ENCODE measurements at regions not wholly inside any gene's neighbourhood (a gene's known extent, or its start where the extent isn't known, plus 50 kb on each side); places are given as distances from the start of the nearest gene placed in this dataset.

GRCh38 chr15:61396235-61396919 lies 167.3 kb upstream of the RORA start:
- TF ChIP-seq CTCF (IDR thresholded peaks at IDR 0.05; ENCODE audit: low read depth, low read length), result no peak
- TF ChIP-seq EZH2phosphoT487 (IDR thresholded peaks at IDR 0.05; ENCODE audit: low read depth), result no peak

Measured in OCI-LY3 (cell line).